Prostate gland (tissue), 2 donors: ENCODE measurements at regions not wholly inside any gene's neighbourhood (a gene's known extent, or its start where the extent isn't known, plus 50 kb on each side); places are given as distances from the start of the nearest gene placed in this dataset.

ENCODE experiments used
- DNase-seq: peaks from one replicate; pipeline ENCODE4 v3.0.0-alpha.2; 2019; ENCODE audit warnings: low spot score
- H3K27ac ChIP-seq, 2 donors: fragments of 200-600 bp; sonication (generic); 2 replicates each; pipeline ENCODE4 v1.5.1; 2017 to 2019
- H3K27me3 ChIP-seq: fragments of 200-600 bp; sonication (generic); replicated peaks from 2 replicates; pipeline ENCODE4 v1.5.1; 2019; ENCODE audit not compliant: insufficient read depth
- H3K36me3 ChIP-seq, 2 donors: fragments of 200-600 bp; sonication (generic); 1 replicate in 1 of 2; 2 replicates in 1 of 2; pipeline versions ENCODE4 v1.5.1 to v1.8.1; 2017 to 2019
- H3K4me1 ChIP-seq: fragments of 200-600 bp; sonication (generic); replicated peaks from 2 replicates; pipeline ENCODE4 v1.5.1; 2019
- H3K4me3 ChIP-seq, 2 donors: fragments of 200-600 bp; sonication (generic); 2 replicates each; pipeline ENCODE4 v1.5.1; 2017 to 2019
- H3K9me3 ChIP-seq: fragments of 200-600 bp; sonication (generic); 2 replicates; pipeline ENCODE4 v1.5.1; 2017
- POLR2A ChIP-seq: fragments of 450-650 bp; IDR thresholded peaks from one replicate; pipeline ENCODE4 v1.6.1; 2016; ENCODE audit warnings: antibody characterized with exemption, mild to moderate bottlenecking
- POLR2AphosphoS5 ChIP-seq: sonication (generic); formaldehyde crosslinking; IDR thresholded peaks from one replicate; pipeline ENCODE4 v1.6.1; 2017; ENCODE audit warnings: antibody characterized with exemption
- WGBS: methylation state at CpG from one replicate; pipeline ENCODE4 v1.1.5; 2018; 5-methylcytosine and 5-hydroxymethylcytosine counted together
- intact Hi-C: fragments of 100-400 bp; cut with DNase I; formaldehyde crosslinking; loops from one replicate; pipeline ENCODE4 v1.14.2; 2022
- TF ChIP-seq, protein P1 (sequence below), 4 experiments: fragments of 200-600 bp in 2 of 4; fragments of 450-650 bp in 2 of 4; sonication (generic) in 2 of 4; IDR thresholded peaks; 1 replicate in 3 of 4; 2 replicates in 1 of 4; pipeline ENCODE4 v1.5.1; 2016 to 2019; ENCODE audit warnings: antibody characterized with exemption in 4 of 4, mild to moderate bottlenecking in 2 of 4, moderate library complexity in 2 of 4

DNA sequence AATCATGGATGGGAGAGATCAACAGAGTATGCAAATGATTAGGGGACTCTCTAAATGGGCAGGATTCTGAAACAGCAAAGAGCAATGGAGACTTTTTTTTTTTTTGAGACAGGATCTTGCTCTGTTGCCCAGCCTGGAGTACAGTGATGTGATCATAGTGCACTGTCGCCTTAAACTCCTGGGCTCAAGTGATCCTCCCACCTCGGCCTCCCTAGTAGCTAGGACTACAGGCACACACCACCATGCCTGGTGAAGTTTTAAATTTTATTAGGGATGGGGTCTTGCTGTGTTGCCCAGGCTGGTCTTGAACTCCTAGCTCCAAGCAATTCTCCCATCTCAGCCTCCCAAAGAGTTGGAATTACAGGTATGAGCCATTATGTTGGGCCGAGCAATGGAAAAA is 255.0 kb upstream of the ZFHX3 start:
- no peaks in the 10 kb centered on the region for H3K27me3 ChIP-seq
- no peaks in the 10 kb centered on the region for H3K36me3 ChIP-seq
- H3K4me3 ChIP-seq: no peak overlapping the region
- no peaks in the 10 kb centered on the region for H3K4me1 ChIP-seq
- H3K27ac ChIP-seq: no peak overlapping the region
- no peak for DNase-seq
- TF ChIP-seq POLR2AphosphoS5 (no peak), POLR2A (no peak)
- TF ChIP-seq, protein P1, sequence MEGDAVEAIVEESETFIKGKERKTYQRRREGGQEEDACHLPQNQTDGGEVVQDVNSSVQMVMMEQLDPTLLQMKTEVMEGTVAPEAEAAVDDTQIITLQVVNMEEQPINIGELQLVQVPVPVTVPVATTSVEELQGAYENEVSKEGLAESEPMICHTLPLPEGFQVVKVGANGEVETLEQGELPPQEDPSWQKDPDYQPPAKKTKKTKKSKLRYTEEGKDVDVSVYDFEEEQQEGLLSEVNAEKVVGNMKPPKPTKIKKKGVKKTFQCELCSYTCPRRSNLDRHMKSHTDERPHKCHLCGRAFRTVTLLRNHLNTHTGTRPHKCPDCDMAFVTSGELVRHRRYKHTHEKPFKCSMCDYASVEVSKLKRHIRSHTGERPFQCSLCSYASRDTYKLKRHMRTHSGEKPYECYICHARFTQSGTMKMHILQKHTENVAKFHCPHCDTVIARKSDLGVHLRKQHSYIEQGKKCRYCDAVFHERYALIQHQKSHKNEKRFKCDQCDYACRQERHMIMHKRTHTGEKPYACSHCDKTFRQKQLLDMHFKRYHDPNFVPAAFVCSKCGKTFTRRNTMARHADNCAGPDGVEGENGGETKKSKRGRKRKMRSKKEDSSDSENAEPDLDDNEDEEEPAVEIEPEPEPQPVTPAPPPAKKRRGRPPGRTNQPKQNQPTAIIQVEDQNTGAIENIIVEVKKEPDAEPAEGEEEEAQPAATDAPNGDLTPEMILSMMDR (IDR thresholded peaks at IDR 0.05): no peak
- WGBS: 93% methylated on average over 3 of the region's 3 CpGs
- no peaks in the 10 kb centered on the region for H3K9me3 ChIP-seq
- intact Hi-C loops: no loop called here

DNA sequence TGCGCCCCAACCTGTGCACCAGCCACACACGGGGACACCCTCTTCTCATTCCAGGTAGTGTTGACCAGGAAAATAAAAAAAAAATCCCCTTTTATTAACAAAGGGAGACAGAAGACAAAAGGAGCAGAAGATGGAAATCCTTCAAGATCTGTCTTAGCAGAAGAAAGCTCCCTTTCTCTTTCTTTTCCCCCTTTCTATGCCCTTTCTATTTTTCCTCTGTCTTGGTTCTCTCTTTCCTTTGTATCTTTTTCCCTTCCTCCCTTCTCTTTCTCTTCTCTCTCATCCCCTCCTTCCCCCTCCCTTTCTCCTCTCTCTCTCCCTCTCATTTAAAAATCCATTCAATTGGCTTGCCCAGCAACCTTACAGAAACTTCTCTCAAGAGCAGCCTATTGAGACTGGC is 254.1 kb upstream of the ZFHX3 start:
- DNase-seq: no peak
- Histone ChIP-seq H3K27ac (no peak overlapping the region), H3K4me1 (no peaks in the 10 kb centered on the region), H3K36me3 (no peaks in the 10 kb centered on the region), H3K27me3 (no peaks in the 10 kb centered on the region), H3K4me3 (no peak overlapping the region), H3K9me3 (no peaks in the 10 kb centered on the region)
- 88% methylated on average over 2 of the region's 2 CpGs for WGBS
- TF ChIP-seq POLR2AphosphoS5 (no peak), POLR2A (no peak)
- TF ChIP-seq, protein P1 (IDR thresholded peaks at IDR 0.05): no peak
- intact Hi-C loops: no loop called here

- no peak overlapping the region for H3K27ac ChIP-seq
- intact Hi-C loops: no loop called here
- 55% methylated on average over 7 of the region's 7 CpGs for WGBS
- no peak overlapping the region for H3K4me3 ChIP-seq
- TF ChIP-seq POLR2A: no peak
- TF ChIP-seq POLR2AphosphoS5: no peak
- TF ChIP-seq, protein P1 (IDR thresholded peaks at IDR 0.05): no peak
- no peaks in the 10 kb centered on the region for H3K9me3 ChIP-seq
- no peaks in the 10 kb centered on the region for H3K4me1 ChIP-seq
- DNase-seq: no peak
- H3K36me3 ChIP-seq: no peaks in the 10 kb centered on the region
- no peaks in the 10 kb centered on the region for H3K27me3 ChIP-seq
Observed at GRCh38 chr16:73299346-73299745, 251.4 kb upstream of the ZFHX3 start.

DNA sequence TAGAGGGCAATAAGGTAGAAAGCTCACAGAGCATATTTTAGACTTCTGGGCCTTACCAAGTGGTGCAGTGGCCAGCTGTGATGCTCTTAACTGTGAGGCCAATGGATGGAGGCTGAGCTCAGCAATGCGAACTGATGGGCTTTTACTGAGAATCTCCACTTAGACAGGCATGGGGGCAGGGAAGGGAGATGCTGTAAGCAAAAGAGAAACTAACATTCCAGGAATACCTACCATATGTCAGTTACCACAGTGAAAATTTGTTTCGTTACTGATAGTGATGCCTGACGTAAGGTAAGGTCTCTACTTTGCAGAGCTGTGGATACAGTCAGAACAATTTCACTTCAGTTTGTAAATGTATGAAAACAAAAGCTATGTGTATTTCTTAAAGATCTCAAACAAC is 250.6 kb upstream of the ZFHX3 start:
- Histone ChIP-seq H3K4me1 (no peaks in the 10 kb centered on the region), H3K4me3 (no peak overlapping the region), H3K27me3 (no peaks in the 10 kb centered on the region), H3K27ac (no peak overlapping the region), H3K9me3 (no peaks in the 10 kb centered on the region), H3K36me3 (no peaks in the 10 kb centered on the region)
- intact Hi-C loops: no loop called here
- 74% methylated on average over 3 of the region's 3 CpGs for WGBS
- no peak for TF ChIP-seq POLR2AphosphoS5
- TF ChIP-seq POLR2A: no peak
- TF ChIP-seq, protein P1 (IDR thresholded peaks at IDR 0.05): no peak
- DNase-seq: no peak

- intact Hi-C loops: no loop called here
- WGBS: 81% methylated on average over 1 of the region's 1 CpG
- Histone ChIP-seq H3K9me3 (no peaks in the 10 kb centered on the region), H3K27ac (no peak overlapping the region), H3K4me3 (no peak overlapping the region), H3K4me1 (no peaks in the 10 kb centered on the region), H3K36me3 (no peaks in the 10 kb centered on the region), H3K27me3 (no peaks in the 10 kb centered on the region)
- TF ChIP-seq, protein P1 (IDR thresholded peaks at IDR 0.05): no peak
- TF ChIP-seq POLR2AphosphoS5 (no peak), POLR2A (no peak)
- DNase-seq: no peak
Observed at GRCh38 chr16:73290258-73290657, 242.3 kb upstream of the ZFHX3 start.
